HG02973 (cell line): ENCODE measurements at regions not wholly inside any gene's neighbourhood (a gene's known extent, or its start where the extent isn't known, plus 50 kb on each side); places are given as distances from the start of the nearest gene placed in this dataset.

ENCODE experiments used
- ATAC-seq: cut with Tn5 transposase; IDR thresholded peaks from one replicate; pipeline ENCODE4 v1.9.1; 2021; ENCODE audit warnings: moderate library complexity; ENCODE audit not compliant: unreplicated experiment

DNA sequence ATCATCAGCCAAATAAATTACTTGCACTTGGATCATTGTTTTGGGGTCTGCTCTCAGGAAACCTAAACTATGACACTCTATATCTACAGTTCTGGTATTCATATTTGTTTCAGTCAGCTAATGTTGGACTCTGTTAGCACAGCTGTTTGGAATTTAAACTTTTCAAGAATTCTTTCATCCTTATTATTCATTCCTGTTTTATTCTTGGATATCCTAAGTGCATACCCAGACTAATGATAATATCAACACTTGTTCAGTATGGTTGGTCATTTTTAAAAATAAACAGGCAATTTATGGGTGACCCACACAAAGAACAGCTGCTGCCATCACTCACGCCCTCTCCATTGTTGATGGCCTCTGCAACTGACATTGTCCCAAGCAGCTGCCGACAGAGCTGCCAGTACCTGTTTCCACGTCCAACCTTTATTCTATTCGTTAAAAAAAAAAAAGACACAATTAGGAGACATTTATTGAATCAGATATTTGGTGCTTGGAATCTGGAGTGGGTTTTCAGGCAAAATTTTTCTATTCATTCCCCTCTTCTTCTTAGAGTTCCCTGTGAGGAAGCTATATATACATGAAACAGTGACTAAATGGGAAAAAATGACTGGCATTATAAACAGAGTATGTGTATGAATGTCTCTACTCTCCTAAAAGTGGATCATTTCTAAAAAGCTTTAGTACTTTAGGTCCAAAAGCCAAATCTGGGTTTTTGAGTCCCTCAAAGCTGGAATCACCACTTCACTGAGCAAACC is 252.1 kb upstream of the NAV3 start:
- ATAC-seq = no peak

DNA sequence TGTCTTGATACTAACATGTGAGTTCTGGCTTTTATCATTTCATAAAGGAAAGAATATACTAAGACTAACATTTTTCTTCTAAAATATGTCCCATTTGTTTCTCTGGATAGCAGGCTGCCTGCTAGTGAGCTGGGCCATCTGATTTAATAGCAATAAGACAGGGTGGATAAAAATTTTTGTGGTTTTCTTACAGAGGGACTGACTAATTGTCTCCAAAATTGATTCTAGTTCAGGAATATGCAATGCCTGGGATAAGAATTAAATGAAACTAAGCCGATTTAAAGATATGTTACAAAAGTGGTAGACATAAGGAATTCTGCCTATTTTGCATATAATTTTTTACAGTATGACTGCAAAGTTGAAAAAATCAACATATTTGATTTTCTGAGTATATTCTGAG is 252.9 kb upstream of the NAV3 start:
- no peak for ATAC-seq

DNA sequence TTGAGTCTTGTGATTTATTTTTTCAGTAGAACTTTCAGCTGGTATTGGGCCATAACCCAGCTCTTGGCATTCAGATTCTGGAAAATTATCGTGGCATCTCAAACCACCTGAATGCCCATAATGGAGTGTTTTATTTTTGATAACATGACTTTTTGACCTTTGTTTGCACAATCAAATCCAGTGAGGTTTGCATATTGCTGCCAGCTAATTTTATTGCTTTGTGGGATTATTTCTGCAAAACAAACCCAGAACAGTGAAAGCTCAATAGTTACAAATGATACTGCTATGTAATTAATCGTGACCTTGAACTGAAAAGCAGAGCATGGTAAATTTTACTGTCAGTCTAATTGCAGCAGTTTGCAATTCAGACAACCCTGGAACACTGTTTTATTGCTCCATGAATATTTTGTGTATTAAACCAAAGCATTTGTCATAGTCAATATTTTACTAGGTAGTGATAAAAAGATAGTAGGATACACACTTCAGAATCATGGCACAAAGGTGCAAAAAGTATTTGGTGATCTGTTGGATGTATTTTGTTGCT is 255.2 kb upstream of the NAV3 start:
- no peak for ATAC-seq

DNA sequence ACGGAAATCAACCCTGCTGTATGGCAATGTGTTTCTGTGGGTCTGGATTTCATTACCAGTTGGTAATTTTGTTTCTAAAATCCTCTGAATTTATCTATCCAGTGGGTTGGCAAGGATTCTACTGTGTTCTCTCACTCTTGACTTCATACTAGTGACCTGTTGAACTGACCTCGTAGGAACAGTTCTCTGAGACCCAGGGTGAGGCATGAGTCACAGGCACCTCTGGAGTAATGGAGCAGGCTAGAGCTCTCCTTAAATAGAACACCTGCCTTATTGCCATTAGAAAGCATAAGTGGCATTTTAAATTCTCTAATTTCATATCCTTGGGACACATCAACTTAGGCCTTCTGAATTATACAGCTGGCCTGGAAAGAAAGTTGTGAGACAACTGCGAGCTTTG is 258.3 kb upstream of the NAV3 start:
- ATAC-seq = no peak

DNA sequence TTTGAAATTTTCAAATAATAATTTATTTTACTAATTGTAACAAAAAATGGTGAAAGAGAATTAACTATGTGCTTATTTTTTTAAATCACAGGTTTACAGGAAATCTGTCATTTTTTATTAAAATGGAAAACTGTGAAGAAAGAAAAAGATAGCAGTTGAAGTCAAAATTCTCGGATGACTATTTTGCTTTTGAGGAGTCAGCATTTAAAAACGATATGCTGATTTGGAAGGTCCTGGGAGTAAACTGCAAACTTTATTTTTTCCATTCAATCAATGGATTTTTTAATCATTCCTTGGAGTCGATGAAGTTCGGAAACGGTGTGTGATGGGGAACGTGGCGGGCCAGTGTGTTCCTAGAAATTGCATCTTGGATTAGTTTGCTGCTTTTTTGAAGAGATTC is 258.9 kb upstream of the NAV3 start:
- no peak for ATAC-seq

DNA sequence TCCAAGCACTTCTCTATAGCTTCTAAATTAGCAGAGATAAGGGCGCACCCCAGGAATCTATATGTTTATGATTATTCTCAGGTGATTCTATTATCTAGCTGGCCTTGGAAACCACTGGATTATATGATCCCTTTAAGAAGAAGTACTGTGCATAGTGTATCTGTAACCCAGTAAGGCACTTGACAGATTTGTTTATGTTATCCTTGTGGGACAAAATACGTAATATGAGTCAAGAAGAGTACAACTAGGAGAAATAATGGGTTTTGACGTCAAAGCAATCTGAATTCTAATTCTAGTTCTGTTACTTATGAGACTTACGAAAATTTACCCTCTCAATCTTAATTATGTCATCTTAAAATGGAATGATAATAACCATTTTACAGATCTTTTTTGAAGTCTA is 259.6 kb upstream of the NAV3 start:
- no peak for ATAC-seq

DNA sequence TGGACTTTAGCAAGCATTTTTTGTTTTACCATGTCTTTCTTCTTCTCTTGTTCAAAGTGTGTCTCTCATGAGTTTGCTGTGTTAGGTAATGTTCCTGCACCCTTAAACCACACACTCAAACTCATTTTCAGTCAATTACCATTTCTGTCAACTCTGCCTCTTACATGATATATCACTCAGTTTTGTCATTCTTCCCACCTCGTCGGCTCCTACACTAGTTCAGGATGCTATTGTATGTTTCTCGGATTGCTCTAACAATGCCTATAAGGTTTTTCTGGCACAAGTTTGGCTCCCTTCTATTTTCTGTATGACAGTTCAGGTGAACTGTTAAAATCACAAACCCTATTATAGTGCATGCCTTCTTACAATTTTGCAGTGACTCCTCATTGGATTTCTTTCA is 260.8 kb upstream of the NAV3 start:
- no peak for ATAC-seq

DNA sequence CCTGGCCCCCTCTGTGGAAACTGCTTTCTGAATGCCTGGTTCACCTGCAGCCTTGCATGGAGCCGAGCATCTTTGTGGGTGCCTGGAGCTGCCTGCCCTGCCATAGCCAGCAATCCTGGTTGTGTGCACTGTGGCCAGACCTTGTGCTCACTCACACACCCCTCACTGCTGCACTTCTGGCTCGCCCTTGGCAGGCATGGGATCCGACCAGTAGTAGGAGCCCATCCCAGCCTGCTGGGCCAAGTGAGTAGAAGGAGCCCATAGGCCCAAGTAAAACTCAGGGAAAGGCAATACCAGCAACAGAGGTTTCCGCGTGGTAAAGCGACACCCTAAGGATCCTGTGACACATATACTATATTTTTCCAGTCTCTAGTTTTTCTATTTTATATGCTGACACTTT is 270.0 kb upstream of the NAV3 start:
- no peak for ATAC-seq

DNA sequence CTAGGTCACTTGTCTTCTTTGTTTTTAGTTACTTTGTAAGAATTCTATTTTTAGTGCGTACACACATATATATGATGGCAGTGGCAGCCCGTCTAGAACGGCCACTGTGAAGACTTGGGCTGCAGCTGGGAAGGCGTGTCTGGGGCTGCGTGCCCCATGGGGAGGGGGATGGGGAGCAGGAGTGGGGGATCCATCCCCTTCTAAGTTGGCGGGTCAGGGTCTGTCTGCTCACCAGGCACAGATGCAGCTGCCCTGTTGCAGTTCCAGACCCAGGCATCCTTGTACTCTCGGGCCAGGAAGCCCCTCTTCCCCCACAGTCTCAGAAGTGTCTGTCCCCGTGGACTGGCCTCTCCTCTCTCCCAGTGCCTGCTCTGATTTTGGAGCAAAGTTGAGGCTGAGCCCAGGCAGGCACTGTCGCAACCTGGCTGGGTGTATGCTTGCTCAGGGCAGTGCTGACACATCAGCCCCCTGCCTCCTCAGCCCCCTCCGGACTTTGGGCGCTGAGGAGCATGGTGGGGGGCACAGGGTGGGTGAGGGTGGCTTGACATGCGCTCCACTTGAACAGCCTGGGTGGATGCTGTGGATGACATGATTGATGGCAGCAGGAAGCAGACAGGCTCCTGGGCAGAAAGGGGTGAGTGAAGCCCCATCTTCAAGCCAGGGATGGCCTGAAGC is 271.2 kb upstream of the NAV3 start:
- ATAC-seq = no peak

DNA sequence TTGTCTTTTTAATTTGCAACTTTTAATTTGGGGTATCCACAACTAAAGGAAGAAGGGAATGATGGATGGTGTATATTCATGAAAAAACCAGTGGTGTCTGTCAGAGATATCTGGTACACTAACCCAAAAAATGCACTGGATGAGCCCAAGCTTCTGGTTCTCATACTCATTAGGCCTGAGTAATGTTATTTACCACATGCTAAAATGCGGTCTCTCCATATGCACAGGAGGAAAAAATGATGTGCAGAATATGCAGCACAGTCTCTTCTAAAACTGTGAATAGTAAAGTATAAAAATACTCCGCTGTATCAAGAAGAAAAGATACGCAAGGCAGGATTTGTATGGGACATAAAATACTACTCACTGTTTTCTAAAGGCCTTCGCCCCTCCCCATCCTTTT is 275.6 kb upstream of the NAV3 start:
- ATAC-seq = no peak

DNA sequence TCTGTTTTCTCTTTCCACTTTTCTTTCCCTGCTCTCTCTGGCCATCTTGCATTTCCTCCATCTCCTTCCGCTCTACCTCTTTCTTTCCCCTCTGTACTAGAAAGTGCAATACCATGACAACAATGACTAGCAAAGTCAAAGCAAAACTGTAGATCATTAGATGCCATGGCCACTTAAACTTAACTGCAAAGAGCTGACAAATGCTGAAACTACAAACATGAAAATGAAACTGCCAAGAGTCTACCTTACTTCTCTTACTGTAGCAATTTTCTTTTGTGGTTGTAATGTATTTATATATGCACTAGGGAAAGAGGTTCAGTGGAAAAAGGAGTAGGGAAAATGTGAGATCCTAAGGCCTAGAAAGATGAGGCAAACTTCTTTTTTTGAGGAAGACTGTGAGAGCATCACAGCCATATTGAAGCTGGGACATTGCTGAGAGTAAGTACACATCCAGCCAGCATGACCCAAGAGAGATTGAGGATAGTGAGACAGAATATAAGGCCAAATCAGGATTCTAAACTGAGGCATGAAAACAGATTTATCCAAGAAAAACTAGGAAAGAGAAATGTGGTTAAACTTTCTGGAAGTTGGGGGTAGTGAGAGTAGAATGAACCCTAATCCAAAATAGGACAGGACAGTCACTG is 276.6 kb upstream of the NAV3 start:
- peak; percentile 100 for ATAC-seq

DNA sequence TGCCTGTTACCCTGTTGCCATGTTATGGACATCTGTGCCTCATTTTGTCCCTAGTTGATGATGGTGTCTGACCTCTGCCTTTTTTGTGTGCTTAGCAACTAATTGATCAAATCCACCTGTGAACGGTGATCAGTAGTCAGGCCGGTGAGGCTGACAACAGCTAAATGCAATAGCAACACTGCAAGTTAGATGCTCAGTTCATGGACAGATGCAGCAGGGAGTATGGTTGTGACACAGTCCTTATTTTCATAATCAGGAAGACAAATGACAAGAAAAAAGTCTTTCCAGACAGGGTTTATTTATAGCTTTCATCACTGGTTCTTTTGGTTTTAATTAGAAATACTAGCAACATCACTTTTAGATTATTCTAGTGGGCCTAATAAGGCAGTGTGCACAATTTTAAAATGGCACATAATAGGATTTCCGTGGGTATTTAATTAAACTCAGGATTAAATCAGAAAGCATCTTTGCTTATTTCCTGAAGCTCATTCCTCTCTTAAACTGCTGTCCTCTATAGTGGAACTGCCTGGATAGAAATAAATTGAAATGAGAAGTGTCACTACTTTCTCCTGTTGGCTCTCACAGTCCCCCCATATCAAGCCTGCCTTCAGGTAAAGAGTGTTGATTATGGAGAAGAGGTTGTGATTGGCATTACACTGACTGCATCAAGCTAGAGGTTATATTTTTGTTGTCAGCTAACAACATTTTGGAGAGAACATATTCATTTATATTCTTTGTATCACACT is 281.1 kb upstream of the NAV3 start:
- ATAC-seq = no peak

DNA sequence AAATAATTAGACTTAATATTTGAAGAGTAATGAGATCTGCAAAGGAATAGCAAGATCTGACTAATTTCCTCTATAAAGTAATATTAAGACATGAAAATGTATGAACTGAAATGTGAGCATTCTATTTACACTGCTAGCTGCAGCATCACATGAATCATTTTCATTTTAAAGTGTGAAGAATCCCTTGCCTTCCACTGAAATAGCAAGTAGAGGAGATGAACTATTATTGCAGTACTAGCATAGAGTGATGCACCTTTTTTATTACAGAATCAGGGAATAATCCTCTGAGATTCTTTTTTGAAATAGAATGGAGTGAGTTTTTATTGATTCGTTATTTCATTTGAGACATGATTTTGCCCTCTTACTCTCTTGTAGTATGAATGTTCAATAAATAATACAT is 281.9 kb upstream of the NAV3 start:
- no peak for ATAC-seq

DNA sequence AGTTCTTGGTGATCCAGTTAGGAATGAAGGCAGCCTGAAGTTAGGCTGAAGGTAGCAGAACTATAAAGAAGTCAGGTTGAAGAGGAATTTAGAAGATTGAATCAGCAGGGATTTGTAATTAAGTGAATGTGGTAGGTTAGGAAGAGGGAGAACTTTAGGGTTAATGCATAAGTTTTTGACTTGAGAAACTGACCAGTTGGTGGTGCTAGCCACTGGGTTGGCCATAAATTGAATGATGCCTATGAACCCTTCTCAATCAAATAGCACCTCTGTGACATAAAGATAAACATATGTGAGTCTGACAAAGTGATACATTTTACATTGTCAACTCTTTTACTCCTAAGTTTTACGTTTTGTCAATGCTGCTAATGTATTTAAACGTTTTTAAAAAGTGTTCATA is 290.6 kb upstream of the NAV3 start:
- ATAC-seq = no peak

DNA sequence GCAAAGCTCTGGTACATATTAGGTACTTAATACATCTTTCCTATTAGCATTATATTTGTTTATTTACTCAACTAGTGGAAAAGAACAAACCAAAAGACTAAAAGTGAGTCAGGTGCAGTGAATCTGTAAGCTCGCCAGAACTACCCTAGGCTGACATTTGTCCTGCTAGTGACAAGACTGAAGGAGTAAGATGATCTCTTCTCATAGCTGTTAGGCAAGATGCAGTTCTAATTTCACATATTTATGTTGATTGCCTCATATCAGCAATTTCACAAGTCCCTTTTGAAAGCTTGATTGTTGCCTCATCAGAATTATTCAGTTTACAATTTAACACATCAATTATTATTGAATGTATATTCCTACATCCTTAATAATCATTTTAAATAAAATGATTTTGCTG is 293.0 kb upstream of the NAV3 start:
- ATAC-seq = no peak

DNA sequence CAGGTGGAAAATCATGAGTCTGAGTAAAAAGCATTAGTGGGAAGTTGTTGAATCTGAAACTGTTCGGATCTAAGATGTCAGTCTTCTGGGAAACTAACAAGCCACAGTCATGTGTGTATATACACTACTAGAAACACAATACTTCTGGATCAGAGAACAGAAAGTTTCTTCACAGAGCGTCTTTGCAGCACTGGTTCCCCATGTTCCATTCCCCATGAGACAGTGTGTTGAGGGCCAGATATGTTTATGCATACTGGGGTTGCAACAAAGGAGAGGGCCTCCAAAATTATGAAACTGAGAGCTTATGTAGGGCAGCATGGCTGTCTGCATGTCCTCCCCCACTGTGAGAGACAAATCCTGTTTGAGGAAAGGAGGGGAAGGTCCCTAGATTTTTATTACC is 295.0 kb upstream of the NAV3 start:
- ATAC-seq = no peak

DNA sequence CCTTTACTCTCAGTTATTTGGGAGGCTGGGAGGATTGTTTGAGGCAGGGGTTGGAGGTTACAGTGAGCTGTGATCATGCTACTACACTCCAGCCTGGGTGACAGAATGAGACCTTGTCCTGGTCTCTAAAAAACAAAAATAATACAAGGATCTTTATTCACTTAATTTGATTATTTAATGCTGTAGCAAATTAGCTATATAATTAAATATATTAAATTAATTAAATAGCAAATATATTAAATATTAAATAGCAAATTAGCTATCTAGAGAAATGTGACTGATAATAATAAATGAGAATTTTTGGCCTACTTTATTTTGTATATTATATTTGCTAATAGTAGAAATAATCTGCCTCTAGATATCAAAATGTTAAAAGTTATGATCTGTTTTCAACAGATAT is 298.8 kb upstream of the NAV3 start:
- no peak for ATAC-seq

DNA sequence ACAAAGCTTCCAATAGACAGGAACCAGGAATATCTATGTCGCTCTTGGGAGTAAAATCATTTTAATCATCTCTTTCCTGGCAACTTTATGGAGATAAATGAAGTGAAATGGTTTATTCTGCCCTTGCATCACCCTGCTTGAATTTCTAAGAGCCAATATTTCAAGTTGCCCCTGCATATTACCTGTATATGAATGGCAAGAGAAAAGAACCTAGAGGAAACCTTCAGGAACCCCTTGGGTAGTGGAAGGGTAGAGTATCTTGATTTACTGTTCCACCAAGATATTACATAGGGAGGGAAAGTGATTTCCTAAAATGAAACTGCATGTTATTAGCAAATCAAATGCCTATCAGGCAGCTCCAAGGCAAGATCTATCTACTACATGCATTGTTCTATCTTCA is 308.4 kb upstream of the NAV3 start:
- no peak for ATAC-seq

DNA sequence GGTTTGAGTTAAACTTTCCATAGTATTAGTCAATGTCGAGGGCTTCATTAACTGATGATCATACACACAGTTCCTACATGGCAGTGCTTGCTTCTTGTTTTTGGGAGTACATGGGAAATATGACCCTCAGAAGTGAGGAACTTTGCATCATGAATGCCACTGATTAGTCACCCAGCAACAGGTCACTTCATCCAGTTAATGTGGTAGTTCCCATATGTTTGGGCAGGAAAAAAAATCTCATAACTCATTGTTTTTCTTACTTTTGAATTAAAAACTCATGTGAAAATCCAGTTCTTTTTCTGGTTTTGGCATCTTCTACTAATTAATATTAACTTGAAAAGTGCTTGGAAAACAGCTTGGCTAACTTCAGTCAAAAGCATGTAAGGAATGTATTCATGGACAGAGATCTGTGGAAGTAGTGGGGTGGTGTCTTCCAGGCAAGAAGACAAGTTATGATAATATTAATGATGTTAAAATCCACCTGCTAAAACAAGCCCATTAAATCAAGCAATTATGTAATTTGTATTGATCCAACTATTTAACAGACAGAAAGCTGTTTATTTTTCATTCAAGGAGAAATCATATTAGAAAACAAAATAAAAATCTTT is 309.1 kb upstream of the NAV3 start:
- no peak for ATAC-seq

DNA sequence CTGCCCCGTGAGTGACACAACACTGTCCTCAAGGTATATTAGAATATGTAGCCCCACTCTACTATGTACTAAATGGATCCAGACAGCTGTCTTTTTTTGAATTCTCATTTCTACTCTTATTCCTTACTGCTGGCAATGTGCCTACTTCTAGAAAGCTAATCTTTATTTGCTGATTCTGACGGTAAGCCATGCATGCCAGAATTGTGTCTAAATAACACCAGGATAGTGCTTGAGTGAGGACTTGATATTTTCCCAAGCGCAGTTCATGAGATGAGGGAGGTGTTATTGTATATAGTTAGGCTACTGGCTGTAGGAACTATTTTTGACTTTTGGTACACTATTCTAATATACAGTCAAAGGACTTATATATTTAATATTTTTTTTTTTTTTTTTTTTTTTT is 316.2 kb upstream of the NAV3 start:
- ATAC-seq = no peak

DNA sequence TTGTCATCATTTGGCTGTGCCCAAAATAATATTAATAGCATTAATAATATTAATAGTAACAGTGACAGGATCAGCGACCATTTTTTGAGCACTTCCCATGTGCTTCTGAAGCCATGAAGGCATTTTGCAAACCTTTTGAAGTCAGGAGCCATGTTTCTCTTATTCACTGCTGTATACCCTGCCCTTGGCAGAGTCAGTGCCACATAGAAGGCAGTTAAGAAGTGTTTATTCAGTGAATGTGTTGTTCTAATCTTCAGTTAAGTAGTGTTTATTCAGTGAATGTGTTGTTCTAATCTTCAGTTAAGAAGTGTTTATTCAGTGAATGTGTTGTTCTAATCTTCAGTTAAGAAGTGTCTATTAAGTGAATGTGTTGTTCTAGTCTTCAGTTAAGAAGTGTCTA is 319.7 kb upstream of the NAV3 start:
- no peak for ATAC-seq
